H9 (cell line): ENCODE measurements at regions not wholly inside any gene's neighbourhood (a gene's known extent, or its start where the extent isn't known, plus 50 kb on each side); places are given as distances from the start of the nearest gene placed in this dataset.
A peak's percentile ranks its signal among the peaks of the same experiment; 100 is the strongest.

Experiments used
- DNase-seq: peaks from one replicate; pipeline ENCODE4 v3.0.0-alpha.2; 2017
- H2AFZ ChIP-seq: one replicate; pipeline ENCODE4 v1.6.1; 2013; ENCODE audit warnings: mild to moderate bottlenecking, low read length, control low read depth, moderate library complexity
- H2AK5ac ChIP-seq: 2 replicates; pipeline ENCODE4 v1.6.1; 2013; ENCODE audit warnings: low read length, control low read depth, mixed read lengths; ENCODE audit not compliant: insufficient read length
- H2BK120ac ChIP-seq: one replicate; pipeline ENCODE4 v1.6.1; 2013; ENCODE audit warnings: low read depth, mild to moderate bottlenecking, low read length, control low read depth, inconsistent platforms; ENCODE audit not compliant: poor library complexity, severe bottlenecking
- H2BK12ac ChIP-seq: 2 replicates; pipeline ENCODE4 v1.6.1; 2013; ENCODE audit warnings: low read length, control low read depth, mixed read lengths, low read depth; ENCODE audit not compliant: insufficient read length
- H2BK15ac ChIP-seq: 2 replicates; pipeline ENCODE4 v1.6.1; 2013; ENCODE audit warnings: low read depth, low read length, control low read depth
- H2BK20ac ChIP-seq: one replicate; pipeline ENCODE4 v1.6.1; 2013; ENCODE audit warnings: low read depth, mild to moderate bottlenecking, low read length, control low read depth, inconsistent platforms; ENCODE audit not compliant: poor library complexity, severe bottlenecking
- H2BK5ac ChIP-seq: 2 replicates; pipeline ENCODE4 v1.6.1; 2013; ENCODE audit warnings: low read length, control low read depth, mixed read lengths; ENCODE audit not compliant: insufficient read length
- H3K14ac ChIP-seq: 2 replicates; pipeline ENCODE4 v1.6.1; 2013; ENCODE audit warnings: low read length, control low read depth; ENCODE audit not compliant: insufficient read depth
- H3K18ac ChIP-seq: 2 replicates; pipeline ENCODE4 v1.6.1; 2013; ENCODE audit warnings: low read depth, mild to moderate bottlenecking, mixed read lengths, low read length, control low read depth; ENCODE audit not compliant: insufficient read length
- H3K23ac ChIP-seq: 2 replicates; pipeline ENCODE4 v1.6.1; 2013; ENCODE audit warnings: low read length, control low read depth, mixed read lengths, low read depth; ENCODE audit not compliant: insufficient read length
- H3K23me2 ChIP-seq: 2 replicates; pipeline ENCODE4 v1.6.1; 2013; ENCODE audit warnings: low read depth, mild to moderate bottlenecking, mixed read lengths, low read length, control low read depth; ENCODE audit not compliant: insufficient read length, poor library complexity, severe bottlenecking
- H3K27ac ChIP-seq: 2 replicates; pipeline ENCODE4 v1.5.1; 2013; ENCODE audit warnings: low read length, control low read depth, mixed read lengths, low read depth; ENCODE audit not compliant: insufficient read length
- H3K27me3 ChIP-seq: 2 replicates; pipeline ENCODE4 v1.6.1; 2013; ENCODE audit warnings: low read length, control low read depth, inconsistent platforms; ENCODE audit not compliant: insufficient read depth
- H3K4ac ChIP-seq: 2 replicates; pipeline ENCODE4 v1.6.1; 2013; ENCODE audit warnings: low read depth, mild to moderate bottlenecking, control low read depth, inconsistent platforms, low read length, moderate library complexity
- H3K4me1 ChIP-seq: 2 replicates; pipeline ENCODE4 v1.6.1; 2013; ENCODE audit warnings: low read length, control low read depth, inconsistent platforms; ENCODE audit not compliant: insufficient read depth
- H3K4me2 ChIP-seq: 2 replicates; pipeline ENCODE4 v1.6.1; 2013; ENCODE audit warnings: low read length, control low read depth, mixed read lengths; ENCODE audit not compliant: insufficient read length, insufficient read depth
- H3K56ac ChIP-seq: 2 replicates; pipeline ENCODE4 v1.6.1; 2013; ENCODE audit warnings: low read depth, mild to moderate bottlenecking, mixed read lengths, low read length, control low read depth; ENCODE audit not compliant: insufficient read length
- H3K79me1 ChIP-seq: 2 replicates; pipeline ENCODE4 v1.6.1; 2013; ENCODE audit warnings: low read depth, mild to moderate bottlenecking, moderate library complexity, low read length, control low read depth, inconsistent platforms; ENCODE audit not compliant: insufficient read depth, poor library complexity, severe bottlenecking
- H3K79me2 ChIP-seq: 2 replicates; pipeline ENCODE4 v1.6.1; 2013; ENCODE audit warnings: low read length, control low read depth, inconsistent platforms; ENCODE audit not compliant: insufficient read depth
- H3K9ac ChIP-seq: 2 replicates; pipeline ENCODE4 v1.6.1; 2013; ENCODE audit warnings: low read length, control low read depth, mixed read lengths; ENCODE audit not compliant: insufficient read length; ENCODE audit errors: extremely low read depth
- H3K9me3 ChIP-seq: one replicate; pipeline ENCODE4 v1.6.1; 2013; ENCODE audit warnings: low read depth, low read length, inconsistent platforms; ENCODE audit not compliant: control insufficient read depth
- H3T11ph ChIP-seq: one replicate; pipeline ENCODE4 v1.6.1; 2013; ENCODE audit warnings: mild to moderate bottlenecking, low read length, control low read depth, inconsistent platforms
- H4K20me1 ChIP-seq: one replicate; pipeline ENCODE4 v1.6.1; 2013; ENCODE audit not compliant: control insufficient read depth, insufficient read length, insufficient read depth
- H4K5ac ChIP-seq: 2 replicates; pipeline ENCODE4 v1.6.1; 2013; ENCODE audit warnings: low read depth, mild to moderate bottlenecking, mixed read lengths, low read length, control low read depth; ENCODE audit not compliant: insufficient read length
- H4K8ac ChIP-seq: replicated peaks from 2 replicates; pipeline ENCODE4 v1.6.1; 2013; ENCODE audit warnings: low read length, control low read depth, mixed read lengths, low read depth; ENCODE audit not compliant: insufficient read length
- H4K91ac ChIP-seq: 2 replicates; pipeline ENCODE4 v1.6.1; 2013; ENCODE audit warnings: low read depth, mild to moderate bottlenecking, moderate library complexity, mixed read lengths, low read length, control low read depth; ENCODE audit not compliant: insufficient read length
- H3K27ac Mint-ChIP-seq, 3 experiments: 2 replicates in 2 of 3; 3 replicates in 1 of 3; pipeline ENCODE4 v1.8.0; 2020 to 2021; ENCODE audit warnings: mixed read lengths in 3 of 3, mild to moderate bottlenecking in 1 of 3, moderate library complexity in 1 of 3
- H3K27me3 Mint-ChIP-seq: 2 replicates; pipeline ENCODE4 v1.8.0; 2021; ENCODE audit warnings: low read depth, mild to moderate bottlenecking, moderate library complexity, mixed read lengths
- H3K36me3 Mint-ChIP-seq, 3 experiments: 2 replicates in 2 of 3; 3 replicates in 1 of 3; pipeline ENCODE4 v1.8.0; 2020 to 2021; ENCODE audit warnings: low read depth in 3 of 3, mixed read lengths in 3 of 3; ENCODE audit not compliant: insufficient read depth in 1 of 3
- H3K4me1 Mint-ChIP-seq, 2 experiments: 2 replicates each; pipeline ENCODE4 v1.8.0; 2020; ENCODE audit warnings: mixed read lengths in 2 of 2
- H3K4me3 Mint-ChIP-seq, 2 experiments: 2 replicates in 1 of 2; 3 replicates in 1 of 2; pipeline ENCODE4 v1.8.0; 2020 to 2021; ENCODE audit warnings: mild to moderate bottlenecking in 2 of 2, mixed read lengths in 2 of 2, moderate library complexity in 1 of 2
- H3K9me3 Mint-ChIP-seq, 2 experiments: 2 replicates in 1 of 2; 3 replicates in 1 of 2; pipeline ENCODE4 v1.8.0; 2020; ENCODE audit warnings: mild to moderate bottlenecking in 2 of 2, mixed read lengths in 2 of 2, moderate library complexity in 1 of 2
- WGBS: extraction: QIAGEN DNeasy Blood & Tissue Kit; methylation state at CpG from one replicate; pipeline ENCODE4 v1.1.7; 2013; ENCODE audit warnings: missing lambda C conversion rate, low lambda C conversion rate, mixed read lengths; ENCODE audit not compliant: insufficient read length; ENCODE audit errors: extremely low coverage; 5-methylcytosine and 5-hydroxymethylcytosine counted together
- TF ChIP-seq, protein P1 (sequence below): fragments of 200-600 bp; sonication (generic); conservative IDR thresholded peaks from 3 replicates; pipeline ENCODE4 v1.8.0; 2021; ENCODE audit warnings: antibody characterized with exemption, mild to moderate bottlenecking

DNA sequence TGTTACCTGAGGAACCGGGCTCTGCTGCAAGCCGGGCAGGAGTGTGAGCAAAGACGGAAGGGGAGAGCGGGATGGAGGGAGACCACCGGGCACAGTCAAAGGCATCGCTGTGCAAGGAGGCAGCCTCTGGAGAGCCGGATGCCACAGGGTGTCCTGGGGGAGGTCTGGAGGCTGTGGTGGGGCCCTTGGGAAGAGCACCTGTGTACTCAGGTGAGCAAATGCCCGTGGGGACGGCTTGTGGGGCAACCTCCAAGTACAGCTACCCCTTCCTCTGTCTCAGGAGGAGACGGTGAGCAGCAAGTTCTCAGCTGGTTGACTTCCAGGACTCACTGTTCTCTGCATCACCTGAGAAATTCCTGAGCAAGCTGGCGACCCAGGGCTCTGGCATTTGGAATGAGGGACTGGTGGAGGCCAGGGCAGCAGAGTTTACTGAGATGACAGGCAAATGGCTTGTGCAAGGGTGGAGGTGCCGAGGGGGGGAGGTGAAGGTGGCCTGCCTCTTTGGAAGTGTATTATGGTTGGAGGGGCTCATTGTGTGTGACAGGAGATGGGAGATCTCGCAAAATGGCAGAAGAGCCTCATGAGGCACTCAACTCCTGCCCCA, 345.2 kb upstream of the SHH start:
- Mint-ChIP-seq H3K9me3 (peaks cover 6 to 12% of the 10 kb centered on the region in 2 experiments), H3K4me3 (no peak overlapping the region), H3K27me3 (peaks cover 7% of the 10 kb centered on the region), H3K36me3 (peaks cover 0 to 5% (median 0%) of the 10 kb centered on the region in 3 experiments; a peak in 2 of 7 replicates), H3K27ac (peak overlapping the region in 1 of 3 experiments; percentile 57; a peak in 1 of 7 replicates), H3K4me1 (peaks cover 13 to 19% of the 10 kb centered on the region in 2 experiments)
- no peaks in the 10 kb centered on the region; the same call in 1 of the 2 replicates for H3K4me1 ChIP-seq
- no peak overlapping the region for H3K4me2 ChIP-seq
- no peak overlapping the region for H2AFZ ChIP-seq
- DNase-seq, result no peak
- H4K5ac ChIP-seq, result no peak overlapping the region
- H3K9ac ChIP-seq, result no peak overlapping the region
- H2BK20ac ChIP-seq, result no peak overlapping the region
- no peak overlapping the region for H2BK12ac ChIP-seq
- no peak overlapping the region for H3K18ac ChIP-seq
- H3K79me1 ChIP-seq, result no peaks in the 10 kb centered on the region
- H3K9me3 ChIP-seq, result no peaks in the 10 kb centered on the region
- H3K27me3 ChIP-seq, result no peaks in the 10 kb centered on the region
- H3K56ac ChIP-seq, result no peak overlapping the region
- H2BK120ac ChIP-seq, result no peak overlapping the region
- no peak overlapping the region for H3T11ph ChIP-seq
- no peak overlapping the region for H3K23ac ChIP-seq
- H3K23me2 ChIP-seq, result no peaks in the 10 kb centered on the region
- no peak overlapping the region for H2BK5ac ChIP-seq
- H3K27ac ChIP-seq, result no peak overlapping the region
- no peak overlapping the region for H4K8ac ChIP-seq
- H2BK15ac ChIP-seq, result no peak overlapping the region
- H3K14ac ChIP-seq, result no peak overlapping the region
- H3K4ac ChIP-seq, result no peak overlapping the region
- WGBS, result no CpG with 5 or more reads among the region's 13 CpGs
- no peak overlapping the region for H2AK5ac ChIP-seq
- no peak overlapping the region for H4K91ac ChIP-seq
- no peaks in the 10 kb centered on the region for H3K79me2 ChIP-seq
- TF ChIP-seq, protein P1, sequence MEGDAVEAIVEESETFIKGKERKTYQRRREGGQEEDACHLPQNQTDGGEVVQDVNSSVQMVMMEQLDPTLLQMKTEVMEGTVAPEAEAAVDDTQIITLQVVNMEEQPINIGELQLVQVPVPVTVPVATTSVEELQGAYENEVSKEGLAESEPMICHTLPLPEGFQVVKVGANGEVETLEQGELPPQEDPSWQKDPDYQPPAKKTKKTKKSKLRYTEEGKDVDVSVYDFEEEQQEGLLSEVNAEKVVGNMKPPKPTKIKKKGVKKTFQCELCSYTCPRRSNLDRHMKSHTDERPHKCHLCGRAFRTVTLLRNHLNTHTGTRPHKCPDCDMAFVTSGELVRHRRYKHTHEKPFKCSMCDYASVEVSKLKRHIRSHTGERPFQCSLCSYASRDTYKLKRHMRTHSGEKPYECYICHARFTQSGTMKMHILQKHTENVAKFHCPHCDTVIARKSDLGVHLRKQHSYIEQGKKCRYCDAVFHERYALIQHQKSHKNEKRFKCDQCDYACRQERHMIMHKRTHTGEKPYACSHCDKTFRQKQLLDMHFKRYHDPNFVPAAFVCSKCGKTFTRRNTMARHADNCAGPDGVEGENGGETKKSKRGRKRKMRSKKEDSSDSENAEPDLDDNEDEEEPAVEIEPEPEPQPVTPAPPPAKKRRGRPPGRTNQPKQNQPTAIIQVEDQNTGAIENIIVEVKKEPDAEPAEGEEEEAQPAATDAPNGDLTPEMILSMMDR, result no peak
- H4K20me1 ChIP-seq, result no peaks in the 10 kb centered on the region
